ENCODE measurements at regions not wholly inside any gene's neighbourhood (a gene's known extent, or its start where the extent isn't known, plus 50 kb on each side); places are given as distances from the start of the nearest gene placed in this dataset.

GRCh38 chr3:177358091-177358976, 161.1 kb upstream of the TBL1XR1 start (continued):
- TF ChIP-seq RORA (CRISPR knock-in tag; IDR thresholded peaks at IDR 0.05), result no peak; the same call in 1 of the 2 replicates
- TF ChIP-seq ELF1 (CRISPR knock-in tag; IDR thresholded peaks at IDR 0.05), result peak; percentile 30
- TF ChIP-seq SOX5 (CRISPR knock-in tag; IDR thresholded peaks at IDR 0.05; ENCODE audit: borderline replicate concordance), result peak; percentile 86
- TF ChIP-seq XRCC5 (optimal IDR thresholded peaks at IDR 0.05; ENCODE audit: low read length), result no peak
- no peak for TF ChIP-seq HMGXB3 (CRISPR knock-in tag; IDR thresholded peaks at IDR 0.05; ENCODE audit: borderline replicate concordance)
- 0 out of 2 replicates have a peak, but pooled peaks have one; percentile 8 for TF ChIP-seq SP140L (CRISPR knock-in tag; IDR thresholded peaks at IDR 0.05; ENCODE audit: borderline replicate concordance)
- peak; percentile 79 for TF ChIP-seq POLR2AphosphoS5 (IDR thresholded peaks at IDR 0.05; ENCODE audit: low read depth, low read length)
- TF ChIP-seq PRPF4 (IDR thresholded peaks at IDR 0.05; ENCODE audit: low read depth, low read length, poor library complexity, severe bottlenecking), result peak; percentile 85
- no peak for TF ChIP-seq ZNF33A (CRISPR knock-in tag; IDR thresholded peaks at IDR 0.05; ENCODE audit: borderline replicate concordance)
- no peak for TF ChIP-seq ATF6 (CRISPR knock-in tag; conservative IDR thresholded peaks at IDR 0.05)
- 0 out of 2 replicates have a peak, but pooled peaks have one; percentile 10 for TF ChIP-seq ETV6 (CRISPR knock-in tag; conservative IDR thresholded peaks at IDR 0.05)
- TF ChIP-seq ARID5B (CRISPR knock-in tag; IDR thresholded peaks at IDR 0.05), result 0 out of 2 replicates have a peak, but pooled peaks have one; percentile 3
- TF ChIP-seq SNAPC2 (CRISPR knock-in tag; IDR thresholded peaks at IDR 0.05), result no peak
- peak; percentile 61 for TF ChIP-seq TBL1XR1 (IDR thresholded peaks at IDR 0.05; ENCODE audit: borderline replicate concordance, low read length, partially characterized antibody)
- TF ChIP-seq ZNF205 (CRISPR knock-in tag; IDR thresholded peaks at IDR 0.05), result 0 out of 2 replicates have a peak, but pooled peaks have one; percentile 25
- TF ChIP-seq ATF1 (CRISPR knock-in tag; IDR thresholded peaks at IDR 0.05), result 0 out of 2 replicates have a peak, but pooled peaks have one; percentile 14
- no peak for TF ChIP-seq IRF2 (CRISPR knock-in tag; IDR thresholded peaks at IDR 0.05)
- peak; percentile 19; the same call in 1 of the 2 replicates for TF ChIP-seq BRD4 (CRISPR knock-in tag; IDR thresholded peaks at IDR 0.05)
- peak; percentile 26 for TF ChIP-seq ETV5 (CRISPR knock-in tag; IDR thresholded peaks at IDR 0.05; ENCODE audit: borderline replicate concordance)
- peak; percentile 60; the same call in 1 of the 2 replicates for TF ChIP-seq RFXAP (CRISPR knock-in tag; IDR thresholded peaks at IDR 0.05; ENCODE audit: borderline replicate concordance)
